ENCODE measurements at regions not wholly inside any gene's neighbourhood (a gene's known extent, or its start where the extent isn't known, plus 50 kb on each side); places are given as distances from the start of the nearest gene placed in this dataset.

DNA sequence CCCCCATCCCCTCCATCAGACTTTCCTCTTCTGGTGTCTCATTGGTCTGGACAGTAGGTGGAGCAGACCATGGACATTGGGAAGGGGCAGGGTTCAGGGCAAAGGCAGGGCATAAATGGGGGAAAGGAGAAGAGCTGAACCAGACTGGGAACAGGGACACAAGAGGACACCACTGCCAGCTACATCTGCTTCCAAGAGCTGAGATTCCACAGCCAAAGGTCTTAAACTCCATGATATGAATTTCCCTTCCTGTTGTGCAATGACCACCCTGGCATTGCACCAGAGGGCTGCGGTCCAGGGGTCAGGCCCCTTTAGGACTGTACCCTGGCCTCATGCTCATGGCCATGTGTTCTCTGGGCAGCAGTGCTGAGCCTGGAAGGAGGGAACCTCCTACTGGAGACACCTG is 137.9 kb downstream of the MAFB start:
- TF ChIP-seq, protein P1, sequence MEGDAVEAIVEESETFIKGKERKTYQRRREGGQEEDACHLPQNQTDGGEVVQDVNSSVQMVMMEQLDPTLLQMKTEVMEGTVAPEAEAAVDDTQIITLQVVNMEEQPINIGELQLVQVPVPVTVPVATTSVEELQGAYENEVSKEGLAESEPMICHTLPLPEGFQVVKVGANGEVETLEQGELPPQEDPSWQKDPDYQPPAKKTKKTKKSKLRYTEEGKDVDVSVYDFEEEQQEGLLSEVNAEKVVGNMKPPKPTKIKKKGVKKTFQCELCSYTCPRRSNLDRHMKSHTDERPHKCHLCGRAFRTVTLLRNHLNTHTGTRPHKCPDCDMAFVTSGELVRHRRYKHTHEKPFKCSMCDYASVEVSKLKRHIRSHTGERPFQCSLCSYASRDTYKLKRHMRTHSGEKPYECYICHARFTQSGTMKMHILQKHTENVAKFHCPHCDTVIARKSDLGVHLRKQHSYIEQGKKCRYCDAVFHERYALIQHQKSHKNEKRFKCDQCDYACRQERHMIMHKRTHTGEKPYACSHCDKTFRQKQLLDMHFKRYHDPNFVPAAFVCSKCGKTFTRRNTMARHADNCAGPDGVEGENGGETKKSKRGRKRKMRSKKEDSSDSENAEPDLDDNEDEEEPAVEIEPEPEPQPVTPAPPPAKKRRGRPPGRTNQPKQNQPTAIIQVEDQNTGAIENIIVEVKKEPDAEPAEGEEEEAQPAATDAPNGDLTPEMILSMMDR (IDR thresholded peaks at IDR 0.05), result no peak
- no peak for TF ChIP-seq POLR2A (IDR thresholded peaks at IDR 0.05)

Measured in body of pancreas (tissue), 4 donors.